IPS DF 6.9 (cell line): ENCODE measurements at regions not wholly inside any gene's neighbourhood (a gene's known extent, or its start where the extent isn't known, plus 50 kb on each side); places are given as distances from the start of the nearest gene placed in this dataset.

Source experiments
- DNase-seq: peaks from one replicate; pipeline ENCODE4 v3.0.0-alpha.2; 2013; ENCODE audit warnings: low read depth, low spot score
- H3K27ac ChIP-seq: one replicate; pipeline ENCODE4 v1.5.1; 2013; ENCODE audit warnings: low read length, control low read depth
- H3K27me3 ChIP-seq: 2 replicates; pipeline ENCODE4 v1.6.1; 2013; ENCODE audit warnings: mild to moderate bottlenecking, low read length; ENCODE audit not compliant: control insufficient read depth, insufficient read depth
- H3K36me3 ChIP-seq: 2 replicates; pipeline ENCODE4 v1.6.1; 2013; ENCODE audit warnings: low read length; ENCODE audit not compliant: control insufficient read depth, insufficient read depth
- H3K4me1 ChIP-seq: 2 replicates; pipeline ENCODE4 v1.6.1; 2013; ENCODE audit warnings: low read length; ENCODE audit not compliant: control insufficient read depth, insufficient read depth
- H3K4me3 ChIP-seq: 2 replicates; pipeline ENCODE4 v1.5.1; 2013; ENCODE audit warnings: mild to moderate bottlenecking, low read length
- H3K9me3 ChIP-seq: 2 replicates; pipeline ENCODE4 v1.6.1; 2013; ENCODE audit warnings: low read length, inconsistent platforms; ENCODE audit not compliant: control insufficient read depth, insufficient read depth
- WGBS: extraction: QIAGEN DNeasy Blood & Tissue Kit; methylation state at CpG from one replicate; pipeline ENCODE4 v1.1.7; 2013; ENCODE audit warnings: mixed read lengths, missing lambda C conversion rate; ENCODE audit not compliant: insufficient read length, insufficient coverage; 5-methylcytosine and 5-hydroxymethylcytosine counted together

DNA sequence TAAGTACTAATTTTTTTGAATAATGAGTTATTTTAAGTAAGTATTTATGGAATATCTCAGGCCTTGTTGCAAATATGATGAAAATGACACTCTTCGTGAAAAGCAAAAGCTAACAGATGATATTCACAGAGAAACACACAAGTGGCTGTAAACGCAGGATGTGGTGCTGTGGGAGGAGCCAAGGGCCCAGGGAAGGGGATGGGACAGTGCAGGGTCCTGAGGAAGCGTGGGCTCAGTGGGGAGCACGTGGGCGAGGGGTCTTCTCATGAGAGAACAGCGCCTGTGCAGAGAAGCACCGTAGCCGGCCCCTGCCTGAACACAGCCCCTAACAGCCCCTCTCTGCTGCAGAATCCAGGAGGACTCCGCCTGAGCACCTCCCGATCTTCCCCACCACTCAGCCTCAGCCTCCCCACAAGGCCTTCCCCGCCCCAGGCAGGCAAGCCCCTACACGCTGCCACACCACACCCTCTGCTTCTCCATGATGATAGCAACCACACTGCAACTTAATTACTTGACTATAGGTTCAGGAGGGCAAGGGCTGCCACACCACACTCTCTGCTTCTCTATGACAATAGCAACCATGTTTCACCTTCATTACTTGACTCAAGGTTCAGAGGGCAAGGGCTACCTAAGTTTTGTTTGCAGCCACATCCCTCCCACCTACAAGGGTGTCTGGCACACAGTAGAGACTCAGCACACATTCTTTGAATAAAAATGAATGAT is 152.6 kb upstream of the RNF32 start:
- DNase-seq: no peak
- Histone ChIP-seq H3K4me3 (no peak overlapping the region), H3K4me1 (no peaks in the 10 kb centered on the region; the same call in 1 of the 2 replicates), H3K27me3 (no peaks in the 10 kb centered on the region), H3K9me3 (no peaks in the 10 kb centered on the region), H3K27ac (no peak overlapping the region), H3K36me3 (no peaks in the 10 kb centered on the region)
- WGBS: no CpG with 5 or more reads among the region's 12 CpGs

- Histone ChIP-seq H3K36me3 (no peaks in the 10 kb centered on the region), H3K4me1 (no peaks in the 10 kb centered on the region), H3K27ac (no peak overlapping the region), H3K4me3 (no peak overlapping the region), H3K9me3 (no peaks in the 10 kb centered on the region), H3K27me3 (no peaks in the 10 kb centered on the region)
- DNase-seq: no peak
- no CpG with 5 or more reads among the region's 12 CpGs for WGBS
Measured at GRCh38 chr7:156480671-156481070, 159.9 kb upstream of the RNF32 start.

DNA sequence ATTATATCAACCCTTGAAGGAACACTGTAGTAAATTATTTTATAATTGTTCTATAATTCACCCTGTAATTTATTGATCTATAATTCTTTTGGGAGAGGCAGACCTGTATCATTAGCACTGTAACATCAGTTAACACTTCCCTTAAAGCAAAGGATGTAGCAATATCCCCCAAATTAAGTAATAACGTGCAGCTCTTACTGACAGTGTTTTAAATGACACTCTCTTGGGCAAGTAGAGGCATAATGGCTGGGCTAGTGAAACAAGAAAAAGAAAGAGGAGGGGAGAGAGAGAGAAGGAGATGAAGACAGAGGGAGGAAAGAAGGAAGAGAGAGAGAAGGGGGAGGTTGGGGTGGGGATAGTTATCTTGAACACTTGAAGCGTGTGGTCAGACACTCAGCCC is 161.0 kb upstream of the RNF32 start:
- H3K27me3 ChIP-seq: no peaks in the 10 kb centered on the region

DNA sequence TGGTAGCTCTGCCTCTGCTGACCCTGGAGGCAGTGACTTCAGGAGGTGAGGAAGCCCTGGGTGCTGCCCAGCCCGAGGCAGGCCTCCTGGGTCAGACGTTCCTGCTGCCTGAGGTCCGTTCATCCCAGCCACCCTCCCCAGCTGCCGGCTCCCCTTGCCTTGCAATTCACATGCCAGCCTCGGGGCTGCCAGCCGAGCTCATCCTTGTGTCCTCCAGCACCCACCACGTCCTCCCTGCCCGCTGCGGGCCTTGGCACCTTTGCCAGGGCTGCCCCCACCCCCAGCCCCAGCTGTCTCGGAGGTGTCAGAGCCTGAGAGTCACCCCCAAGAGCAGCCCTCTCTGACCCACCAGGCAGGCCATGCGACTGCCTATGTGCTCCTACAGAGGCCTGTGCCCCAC is 162.1 kb upstream of the RNF32 start:
- Histone ChIP-seq H3K36me3 (no peaks in the 10 kb centered on the region), H3K4me1 (no peaks in the 10 kb centered on the region), H3K9me3 (no peaks in the 10 kb centered on the region), H3K27ac (no peak overlapping the region), H3K27me3 (no peaks in the 10 kb centered on the region), H3K4me3 (no peak overlapping the region)
- no CpG with 5 or more reads among the region's 11 CpGs for WGBS
- no peak for DNase-seq

More for the DNA sequence above, 161.0 kb upstream of the RNF32 start:
- no peak for DNase-seq
- H3K27ac ChIP-seq: no peak overlapping the region
- no peaks in the 10 kb centered on the region for H3K36me3 ChIP-seq
- WGBS: no CpG with 5 or more reads among the region's 2 CpGs
- no peak overlapping the region for H3K4me3 ChIP-seq
- H3K9me3 ChIP-seq: no peaks in the 10 kb centered on the region
- H3K4me1 ChIP-seq: no peaks in the 10 kb centered on the region

- no CpG with 5 or more reads among the region's 5 CpGs for WGBS
- no peak overlapping the region for H3K27ac ChIP-seq
- H3K4me1 ChIP-seq: no peaks in the 10 kb centered on the region
- no peaks in the 10 kb centered on the region for H3K27me3 ChIP-seq
- H3K4me3 ChIP-seq: no peak overlapping the region
- DNase-seq: no peak
- no peaks in the 10 kb centered on the region for H3K36me3 ChIP-seq
- no peaks in the 10 kb centered on the region; the same call in 1 of the 2 replicates for H3K9me3 ChIP-seq
Measured at GRCh38 chr7:156475666-156476065, 164.9 kb upstream of the RNF32 start.

DNA sequence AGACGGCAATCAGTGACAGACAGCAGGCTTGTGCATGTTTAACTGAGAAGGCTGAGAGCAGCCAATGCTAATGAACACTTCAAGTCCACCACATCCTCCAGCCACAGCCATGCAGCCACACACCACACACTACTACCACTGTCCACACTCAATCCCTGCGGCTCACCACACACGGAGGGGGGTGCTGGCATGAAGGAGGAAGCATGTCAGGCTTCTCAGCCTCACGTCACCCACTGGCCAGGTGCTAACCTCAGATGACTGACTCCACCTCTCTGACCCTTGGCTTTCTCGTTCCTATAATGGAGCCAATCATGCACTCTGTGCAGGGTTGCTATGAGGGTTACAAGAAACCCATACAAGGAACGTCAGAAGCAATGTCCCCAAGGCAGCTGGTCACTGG is 165.4 kb upstream of the RNF32 start:
- H3K36me3 ChIP-seq: no peaks in the 10 kb centered on the region
- no peaks in the 10 kb centered on the region; the same call in 1 of the 2 replicates for H3K9me3 ChIP-seq
- WGBS: no CpG with 5 or more reads among the region's 6 CpGs
- DNase-seq: no peak
- H3K4me3 ChIP-seq: no peak overlapping the region
- H3K27ac ChIP-seq: no peak overlapping the region
- H3K4me1 ChIP-seq: no peaks in the 10 kb centered on the region
- H3K27me3 ChIP-seq: no peaks in the 10 kb centered on the region

DNA sequence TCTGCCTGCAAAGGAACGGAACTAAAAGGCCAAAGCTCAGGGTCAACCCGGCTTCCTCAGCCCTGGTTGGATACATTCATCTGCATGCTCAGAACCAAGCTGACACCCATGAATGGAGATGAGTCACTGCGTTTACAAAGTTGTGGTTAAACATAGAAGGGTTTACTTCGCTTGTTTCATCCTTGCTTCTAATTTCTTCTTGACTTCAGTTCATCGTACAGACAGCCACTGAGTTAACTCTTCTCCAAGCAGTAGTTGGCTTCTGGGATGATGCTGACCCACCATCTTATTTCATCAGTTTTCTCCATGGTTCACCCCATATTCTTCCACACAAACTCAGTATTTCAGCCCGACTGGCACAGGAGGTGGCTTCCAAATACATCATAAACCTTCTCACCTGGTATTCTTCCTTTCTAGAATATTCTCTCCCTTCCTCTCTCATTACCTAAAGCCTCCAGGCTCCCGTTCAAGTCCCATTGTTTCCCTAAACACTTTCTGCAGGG is 166.3 kb upstream of the RNF32 start:
- H3K27ac ChIP-seq: no peak overlapping the region
- no peaks in the 10 kb centered on the region; the same call in 1 of the 2 replicates for H3K9me3 ChIP-seq
- H3K4me1 ChIP-seq: no peaks in the 10 kb centered on the region
- no peak for DNase-seq
- no peak overlapping the region for H3K4me3 ChIP-seq
- H3K36me3 ChIP-seq: no peaks in the 10 kb centered on the region
- no peaks in the 10 kb centered on the region for H3K27me3 ChIP-seq
- no CpG with 5 or more reads among the region's 7 CpGs for WGBS

DNA sequence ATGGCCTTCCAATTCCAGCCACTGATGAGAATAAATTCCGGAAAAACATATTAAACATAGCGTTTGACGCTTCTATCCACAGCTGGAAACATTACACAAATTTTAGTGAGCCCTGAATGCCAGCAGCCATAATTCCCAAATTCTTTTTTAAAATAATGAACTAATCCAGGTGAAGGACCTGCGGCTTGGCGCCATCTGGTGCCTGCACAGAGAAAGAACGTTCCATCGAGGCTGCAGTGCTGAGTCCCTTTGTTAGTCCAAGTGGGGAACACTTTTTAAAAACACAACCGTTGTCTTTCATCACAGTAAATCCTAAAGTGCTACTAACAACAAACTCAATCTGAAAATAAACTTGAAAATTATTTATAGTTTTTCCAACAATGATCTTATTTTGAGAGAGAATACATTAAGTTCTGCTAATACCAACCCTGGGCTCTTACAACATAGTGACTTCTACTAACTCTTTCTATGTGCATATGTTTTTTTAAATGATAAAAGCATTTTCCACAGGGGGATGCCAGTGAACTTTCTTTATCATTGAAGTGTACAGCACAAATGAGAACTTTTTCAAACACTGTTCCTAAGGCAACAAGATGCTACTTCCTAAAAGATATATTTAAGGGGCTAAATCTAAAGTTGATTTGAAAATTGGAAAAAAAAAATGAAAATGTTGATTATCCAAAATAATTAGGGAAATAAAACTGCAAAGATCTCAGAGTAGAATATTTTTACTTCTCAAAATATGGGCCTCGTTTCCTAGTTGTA is 166.9 kb upstream of the RNF32 start:
- DNase-seq: peak; percentile 13
- Histone ChIP-seq H3K9me3 (no peaks in the 10 kb centered on the region; the same call in 1 of the 2 replicates), H3K36me3 (no peaks in the 10 kb centered on the region), H3K4me3 (no peak overlapping the region), H3K27me3 (no peaks in the 10 kb centered on the region), H3K27ac (no peak overlapping the region), H3K4me1 (no peaks in the 10 kb centered on the region)
- no CpG with 5 or more reads among the region's 9 CpGs for WGBS

GRCh38 chr7:156472267-156472666 is 168.3 kb upstream of the RNF32 start:
- Histone ChIP-seq H3K4me1 (no peaks in the 10 kb centered on the region), H3K27ac (no peak overlapping the region), H3K27me3 (no peaks in the 10 kb centered on the region), H3K9me3 (no peaks in the 10 kb centered on the region; the same call in 1 of the 2 replicates), H3K36me3 (no peaks in the 10 kb centered on the region), H3K4me3 (no peak overlapping the region)
- WGBS: no CpG with 5 or more reads among the region's 11 CpGs
- DNase-seq: no peak

DNA sequence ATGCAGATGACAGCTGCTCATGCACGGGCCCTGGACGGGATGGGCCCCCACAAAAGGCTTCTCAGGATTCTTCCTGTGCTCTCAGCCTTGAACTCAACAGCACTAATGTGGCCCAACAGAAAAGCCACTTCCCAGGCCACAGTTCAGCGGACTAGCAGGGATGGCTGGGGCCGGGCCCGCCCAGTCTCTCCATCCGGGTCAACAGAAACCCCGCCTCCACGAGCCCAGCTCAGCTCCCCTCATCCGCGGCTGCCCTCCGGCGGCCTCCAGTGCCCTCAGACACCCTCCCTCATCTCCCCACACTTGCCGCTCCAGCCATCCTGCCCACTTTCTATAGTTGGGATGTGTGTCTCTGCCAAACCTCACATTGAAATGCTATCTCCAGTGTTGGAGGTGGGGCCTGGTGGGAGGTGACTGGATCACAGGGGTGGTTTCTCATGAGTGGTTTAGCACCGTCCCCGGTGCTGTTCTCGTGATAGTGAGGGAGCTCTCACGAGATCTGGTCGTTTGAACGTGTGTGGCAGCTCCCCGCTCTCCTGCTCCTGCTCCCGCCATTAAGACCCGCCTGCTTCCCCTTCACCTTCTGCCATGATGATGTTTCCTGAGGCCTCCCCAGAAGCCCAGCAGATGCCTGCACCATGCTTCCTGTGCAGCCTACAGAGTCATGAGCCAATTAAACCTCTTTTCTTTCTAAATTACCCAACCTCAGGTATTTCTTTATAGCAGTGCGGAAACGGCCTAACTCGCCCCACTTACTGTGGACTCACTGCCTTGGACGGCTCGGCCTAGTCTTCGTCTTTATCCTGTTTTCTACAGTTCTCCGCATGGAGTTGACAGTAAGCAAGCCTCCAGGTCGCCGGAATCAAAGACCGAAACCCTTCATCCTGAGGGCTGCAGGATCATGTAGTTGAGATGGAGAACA is 169.9 kb upstream of the RNF32 start:
- DNase-seq: no peak
- no peak overlapping the region for H3K4me3 ChIP-seq
- no peaks in the 10 kb centered on the region for H3K4me1 ChIP-seq
- no peaks in the 10 kb centered on the region for H3K36me3 ChIP-seq
- no peaks in the 10 kb centered on the region; the same call in 1 of the 2 replicates for H3K9me3 ChIP-seq
- H3K27me3 ChIP-seq: no peaks in the 10 kb centered on the region
- H3K27ac ChIP-seq: no peak overlapping the region
- no CpG with 5 or more reads among the region's 32 CpGs for WGBS
